ENCODE measurements at regions not wholly inside any gene's neighbourhood (a gene's known extent, or its start where the extent isn't known, plus 50 kb on each side); places are given as distances from the start of the nearest gene placed in this dataset.

GRCh38 chr1:112188611-112189010 is 199.1 kb upstream of the KCND3 start:
- no peak for DNase-seq (ENCODE audit: extremely low read depth in 1 of 4, low spot score in 3 of 4)
- TF ChIP-seq, protein P1, sequence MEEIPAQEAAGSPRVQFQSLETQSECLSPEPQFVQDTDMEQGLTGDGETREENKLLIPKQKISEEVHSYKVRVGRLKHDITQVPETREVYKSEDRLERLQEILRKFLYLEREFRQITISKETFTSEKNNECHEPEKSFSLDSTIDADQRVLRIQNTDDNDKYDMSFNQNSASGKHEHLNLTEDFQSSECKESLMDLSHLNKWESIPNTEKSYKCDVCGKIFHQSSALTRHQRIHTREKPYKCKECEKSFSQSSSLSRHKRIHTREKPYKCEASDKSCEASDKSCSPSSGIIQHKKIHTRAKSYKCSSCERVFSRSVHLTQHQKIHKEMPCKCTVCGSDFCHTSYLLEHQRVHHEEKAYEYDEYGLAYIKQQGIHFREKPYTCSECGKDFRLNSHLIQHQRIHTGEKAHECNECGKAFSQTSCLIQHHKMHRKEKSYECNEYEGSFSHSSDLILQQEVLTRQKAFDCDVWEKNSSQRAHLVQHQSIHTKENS (CRISPR knock-in tag; IDR thresholded peaks at IDR 0.05), result no peak
- TF ChIP-seq ZNF583 (CRISPR knock-in tag; IDR thresholded peaks at IDR 0.05), result no peak
- TF ChIP-seq CCNT2 (IDR thresholded peaks at IDR 0.05; ENCODE audit: borderline replicate concordance, extremely low read depth, insufficient read length, low read depth, low read length), result no peak
- no peak for TF ChIP-seq HDGF (IDR thresholded peaks at IDR 0.05)
- TF ChIP-seq BCL6 (CRISPR knock-in tag; IDR thresholded peaks at IDR 0.05), result no peak
- FAIRE-seq, result no peak
- Histone ChIP-seq H2AFZ (ENCODE audit: low read depth, low read length) (no peak overlapping the region), H4K20me1 (replicated peaks; ENCODE audit: control insufficient read depth, insufficient read depth, low read length) (no peaks in the 10 kb centered on the region), H3K79me2 (ENCODE audit: control insufficient read depth, insufficient read depth, low read length) (no peaks in the 10 kb centered on the region), H3K9ac (ENCODE audit: insufficient read depth in 1 of 2, low read depth in 2 of 2, low read length in 2 of 2) (no peak overlapping the region), H3K9me1 (ENCODE audit: control insufficient read depth, insufficient read depth, low read length) (no peaks in the 10 kb centered on the region), H3K4me3 (no peak overlapping the region), H3K4me1 (replicated peaks in 1 of 2; ENCODE audit: control insufficient read depth in 2 of 2, insufficient read depth in 2 of 2, low read length in 2 of 2) (no peaks in the 10 kb centered on the region), H3K36me3 (ENCODE audit: control insufficient read depth, insufficient read depth, low read length) (no peaks in the 10 kb centered on the region), H3K4me2 (ENCODE audit: insufficient read depth, low read length) (no peak overlapping the region), H3K27me3 (ENCODE audit: control insufficient read depth in 2 of 2, insufficient read depth in 2 of 2, low read length in 2 of 2) (no peaks in the 10 kb centered on the region), H3K9me3 (replicated peaks; ENCODE audit: control insufficient read depth, insufficient read depth, low read depth, low read length) (no peaks in the 10 kb centered on the region), H3K27ac (ENCODE audit: extremely low read depth, low read depth, low read length) (no peak overlapping the region)
- ATAC-seq, result no peak
- intact Hi-C loops (cut with micrococcal nuclease) (no loop called here), in situ Hi-C loops (cut with MboI) (no loop called here)
- CTCF ChIA-PET (ENCODE audit: low intra/inter-chr PET ratio), result no interaction called here
- BruUV-seq (replicated peaks), result no TSS peak
- POLR2A ChIA-PET, result no interaction called here

- Histone ChIP-seq H4K20me1 (replicated peaks; ENCODE audit: control insufficient read depth, insufficient read depth, low read length) (no peaks in the 10 kb centered on the region), H3K36me3 (ENCODE audit: control insufficient read depth, insufficient read depth, low read length) (no peaks in the 10 kb centered on the region), H3K9me3 (replicated peaks; ENCODE audit: control insufficient read depth, insufficient read depth, low read depth, low read length) (no peaks in the 10 kb centered on the region), H3K9me1 (ENCODE audit: control insufficient read depth, insufficient read depth, low read length) (no peaks in the 10 kb centered on the region), H3K4me1 (replicated peaks in 1 of 2; ENCODE audit: control insufficient read depth in 2 of 2, insufficient read depth in 2 of 2, low read length in 2 of 2) (no peaks in the 10 kb centered on the region), H3K79me2 (ENCODE audit: control insufficient read depth, insufficient read depth, low read length) (no peaks in the 10 kb centered on the region), H3K4me3 (no peak overlapping the region), H3K27me3 (ENCODE audit: control insufficient read depth in 2 of 2, insufficient read depth in 2 of 2, low read length in 2 of 2) (no peaks in the 10 kb centered on the region), H3K27ac (ENCODE audit: extremely low read depth, low read depth, low read length) (no peak overlapping the region), H3K9ac (ENCODE audit: insufficient read depth in 1 of 2, low read depth in 2 of 2, low read length in 2 of 2) (no peak overlapping the region), H2AFZ (ENCODE audit: low read depth, low read length) (no peak overlapping the region), H3K4me2 (ENCODE audit: insufficient read depth, low read length) (no peak overlapping the region)
- in situ Hi-C loops (cut with MboI) (no loop called here), intact Hi-C loops (cut with micrococcal nuclease) (no loop called here)
- WGBS (ENCODE audit: insufficient coverage, low coverage, missing lambda C conversion rate), result 0% methylated on average over 4 of the region's 4 CpGs
- FAIRE-seq (no peak), ATAC-seq (no peak), DNase-seq (ENCODE audit: extremely low read depth in 1 of 4, low spot score in 3 of 4) (no peak)
- ChIA-PET POLR2A (no interaction called here), CTCF (ENCODE audit: low intra/inter-chr PET ratio) (no interaction called here)
- no TSS peak for BruUV-seq (replicated peaks)
- no peak for TF ChIP-seq TOE1 (IDR thresholded peaks at IDR 0.05; ENCODE audit: borderline replicate concordance)
- no peak for TF ChIP-seq TOE1 (CRISPR knock-in tag; IDR thresholded peaks at IDR 0.05; ENCODE audit: borderline replicate concordance, low read depth)
- TF ChIP-seq HDAC3 (IDR thresholded peaks at IDR 0.05; ENCODE audit: borderline replicate concordance, partially characterized antibody), result no peak
- no peak for TF ChIP-seq CREBBP (IDR thresholded peaks at IDR 0.05; ENCODE audit: low read depth, low read length)
- TF ChIP-seq ELF2 (CRISPR knock-in tag; IDR thresholded peaks at IDR 0.05), result no peak
- no peak for TF ChIP-seq ATF1 (CRISPR knock-in tag; IDR thresholded peaks at IDR 0.05)
- peak; percentile 80 for TF ChIP-seq ATF1 (tag; IDR thresholded peaks at IDR 0.05)
- TF ChIP-seq CREB3L1 (IDR thresholded peaks at IDR 0.05; ENCODE audit: borderline replicate concordance, low read depth), result no peak
- peak; percentile 62 for TF ChIP-seq ATF7 (IDR thresholded peaks at IDR 0.05)
- TF ChIP-seq TFE3 (CRISPR knock-in tag; IDR thresholded peaks at IDR 0.05), result peak; percentile 68
Observed at GRCh38 chr1:112196008-112196588, 199.9 kb upstream of the CTTNBP2NL start.

All from K562 (cell line).